ENCODE measurements at regions not wholly inside any gene's neighbourhood (a gene's known extent, or its start where the extent isn't known, plus 50 kb on each side); places are given as distances from the start of the nearest gene placed in this dataset.

- no peak for ATAC-seq
- TF ChIP-seq ARNTL (CRISPR knock-in tag; IDR thresholded peaks at IDR 0.05; ENCODE audit: borderline replicate concordance, low read depth): no peak
- TF ChIP-seq ZNF565 (CRISPR knock-in tag; conservative IDR thresholded peaks at IDR 0.05; ENCODE audit: low read depth): no peak
- TF ChIP-seq TCF4 (CRISPR knock-in tag; IDR thresholded peaks at IDR 0.05; ENCODE audit: borderline replicate concordance): no peak
- TF ChIP-seq SNAI2 (CRISPR knock-in tag; IDR thresholded peaks at IDR 0.05): no peak
- no peak for TF ChIP-seq ZNF8 (CRISPR knock-in tag; IDR thresholded peaks at IDR 0.05)
- TF ChIP-seq PATZ1 (CRISPR knock-in tag; IDR thresholded peaks at IDR 0.05; ENCODE audit: borderline replicate concordance): no peak
- no peak for TF ChIP-seq CSDC2 (CRISPR knock-in tag; IDR thresholded peaks at IDR 0.05)
- TF ChIP-seq ISL1 (CRISPR knock-in tag; IDR thresholded peaks at IDR 0.05): no peak
- TF ChIP-seq OSR1 (CRISPR knock-in tag; IDR thresholded peaks at IDR 0.05): no peak
- no peak for TF ChIP-seq CREB5 (CRISPR knock-in tag; IDR thresholded peaks at IDR 0.05; ENCODE audit: low read depth)
- no peak for TF ChIP-seq ESRRG (CRISPR knock-in tag; IDR thresholded peaks at IDR 0.05)
- TF ChIP-seq ZNF70 (CRISPR knock-in tag; IDR thresholded peaks at IDR 0.05): no peak
- TF ChIP-seq ZC3H10 (CRISPR knock-in tag; IDR thresholded peaks at IDR 0.05): no peak
- TF ChIP-seq ZFP30 (CRISPR knock-in tag; IDR thresholded peaks at IDR 0.05): no peak
- TF ChIP-seq RARB (CRISPR knock-in tag; IDR thresholded peaks at IDR 0.05): no peak
- no peak for TF ChIP-seq GLIS3 (CRISPR knock-in tag; IDR thresholded peaks at IDR 0.05)
- no peak for TF ChIP-seq TSHZ2 (CRISPR knock-in tag; IDR thresholded peaks at IDR 0.05)
Observed at GRCh38 chr7:12995912-12996469, 308.6 kb downstream of the ARL4A start.

- ATAC-seq: no peak
- TF ChIP-seq RARB (CRISPR knock-in tag; IDR thresholded peaks at IDR 0.05) (no peak), SNAI2 (CRISPR knock-in tag; IDR thresholded peaks at IDR 0.05) (no peak), ZNF565 (CRISPR knock-in tag; conservative IDR thresholded peaks at IDR 0.05; ENCODE audit: low read depth) (no peak), TCF4 (CRISPR knock-in tag; IDR thresholded peaks at IDR 0.05; ENCODE audit: borderline replicate concordance) (no peak), ZNF8 (CRISPR knock-in tag; IDR thresholded peaks at IDR 0.05) (no peak), TSHZ2 (CRISPR knock-in tag; IDR thresholded peaks at IDR 0.05) (no peak), ZFP3 (CRISPR knock-in tag; IDR thresholded peaks at IDR 0.05) (no peak)
Observed at GRCh38 chr7:13007331-13007730, 319.9 kb downstream of the ARL4A start.

GRCh38 chr7:13009517-13009916, 322.1 kb downstream of the ARL4A start:
- no peak for ATAC-seq
- TF ChIP-seq SNAI2 (CRISPR knock-in tag; IDR thresholded peaks at IDR 0.05): no peak
- TF ChIP-seq ZC3H10 (CRISPR knock-in tag; IDR thresholded peaks at IDR 0.05): no peak
- no peak for TF ChIP-seq CREB5 (CRISPR knock-in tag; IDR thresholded peaks at IDR 0.05; ENCODE audit: low read depth)
- TF ChIP-seq RARB (CRISPR knock-in tag; IDR thresholded peaks at IDR 0.05): no peak
- TF ChIP-seq PATZ1 (CRISPR knock-in tag; IDR thresholded peaks at IDR 0.05; ENCODE audit: borderline replicate concordance): no peak
- TF ChIP-seq ZFP3 (CRISPR knock-in tag; IDR thresholded peaks at IDR 0.05): no peak
- no peak for TF ChIP-seq ISL1 (CRISPR knock-in tag; IDR thresholded peaks at IDR 0.05)
- TF ChIP-seq ESRRG (CRISPR knock-in tag; IDR thresholded peaks at IDR 0.05): no peak
- no peak for TF ChIP-seq OSR1 (CRISPR knock-in tag; IDR thresholded peaks at IDR 0.05)
- TF ChIP-seq POU6F1 (CRISPR knock-in tag; IDR thresholded peaks at IDR 0.05; ENCODE audit: borderline replicate concordance, low read depth): no peak
- no peak for TF ChIP-seq TSHZ2 (CRISPR knock-in tag; IDR thresholded peaks at IDR 0.05)

Data from SK-N-SH treated with all-trans-retinoic acid at 6 μM for 48 hours (cell line).